ENCODE measurements at regions not wholly inside any gene's neighbourhood (a gene's known extent, or its start where the extent isn't known, plus 50 kb on each side); places are given as distances from the start of the nearest gene placed in this dataset.

DNA sequence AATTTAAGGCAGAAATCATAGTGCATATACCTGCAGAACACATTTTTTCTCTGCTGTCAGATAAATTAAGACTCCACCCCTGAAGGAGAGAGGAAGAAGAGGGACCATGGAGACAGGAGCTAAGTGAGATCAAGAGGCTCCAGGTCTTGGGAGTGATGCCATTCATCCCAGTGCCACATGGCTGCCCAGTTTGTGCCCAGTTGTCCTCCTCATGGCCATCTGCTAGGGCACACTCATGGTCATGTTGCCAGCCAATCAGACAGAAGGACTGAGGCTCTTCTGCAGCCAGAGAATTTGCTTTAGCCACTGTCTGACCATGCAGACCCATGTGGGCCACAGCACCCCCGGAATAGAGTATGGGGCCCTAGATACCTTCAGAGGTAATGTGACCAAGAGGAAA lies 270.5 kb upstream of the PROK2 start:
- no peak for DNase-seq (ENCODE audit: extremely low read depth, insufficient read length)
- no peaks in the 10 kb centered on the region for H3K27me3 ChIP-seq (replicated peaks; ENCODE audit: control insufficient read depth, insufficient read depth, low read length)
- no peaks in the 10 kb centered on the region for H3K36me3 ChIP-seq (ENCODE audit: control insufficient read depth, insufficient read depth, low read length)
- H3K4me3 ChIP-seq (replicated peaks; ENCODE audit: low read depth, low read length): no peak overlapping the region
- TF ChIP-seq, protein P1, sequence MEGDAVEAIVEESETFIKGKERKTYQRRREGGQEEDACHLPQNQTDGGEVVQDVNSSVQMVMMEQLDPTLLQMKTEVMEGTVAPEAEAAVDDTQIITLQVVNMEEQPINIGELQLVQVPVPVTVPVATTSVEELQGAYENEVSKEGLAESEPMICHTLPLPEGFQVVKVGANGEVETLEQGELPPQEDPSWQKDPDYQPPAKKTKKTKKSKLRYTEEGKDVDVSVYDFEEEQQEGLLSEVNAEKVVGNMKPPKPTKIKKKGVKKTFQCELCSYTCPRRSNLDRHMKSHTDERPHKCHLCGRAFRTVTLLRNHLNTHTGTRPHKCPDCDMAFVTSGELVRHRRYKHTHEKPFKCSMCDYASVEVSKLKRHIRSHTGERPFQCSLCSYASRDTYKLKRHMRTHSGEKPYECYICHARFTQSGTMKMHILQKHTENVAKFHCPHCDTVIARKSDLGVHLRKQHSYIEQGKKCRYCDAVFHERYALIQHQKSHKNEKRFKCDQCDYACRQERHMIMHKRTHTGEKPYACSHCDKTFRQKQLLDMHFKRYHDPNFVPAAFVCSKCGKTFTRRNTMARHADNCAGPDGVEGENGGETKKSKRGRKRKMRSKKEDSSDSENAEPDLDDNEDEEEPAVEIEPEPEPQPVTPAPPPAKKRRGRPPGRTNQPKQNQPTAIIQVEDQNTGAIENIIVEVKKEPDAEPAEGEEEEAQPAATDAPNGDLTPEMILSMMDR (IDR thresholded peaks at IDR 0.05; ENCODE audit: insufficient read depth, low read length, poor library complexity, severe bottlenecking): no peak

DNA sequence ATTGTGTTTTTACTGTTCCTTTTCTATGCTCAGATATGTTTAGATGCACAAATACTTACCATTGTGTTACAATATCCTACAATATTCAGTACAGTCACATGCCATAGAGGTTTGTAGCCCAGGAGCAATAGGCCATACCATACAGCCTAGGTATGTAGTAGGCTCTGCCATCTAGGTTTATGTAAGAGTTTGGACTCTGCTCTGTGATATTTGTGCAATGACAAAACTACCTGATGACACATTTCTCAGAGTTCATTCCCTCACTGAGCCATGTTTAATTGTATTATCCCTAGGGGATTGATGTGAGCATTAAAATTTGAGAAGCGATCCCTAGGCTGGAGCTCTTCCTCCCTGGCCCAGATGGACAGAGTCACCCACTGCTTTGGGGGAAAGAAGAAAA lies 270.0 kb upstream of the PROK2 start:
- Histone ChIP-seq H3K4me3 (replicated peaks; ENCODE audit: low read depth, low read length) (no peak overlapping the region), H3K36me3 (ENCODE audit: control insufficient read depth, insufficient read depth, low read length) (no peaks in the 10 kb centered on the region), H3K27me3 (replicated peaks; ENCODE audit: control insufficient read depth, insufficient read depth, low read length) (no peaks in the 10 kb centered on the region)
- no peak for DNase-seq (ENCODE audit: extremely low read depth, insufficient read length)
- TF ChIP-seq, protein P1 (IDR thresholded peaks at IDR 0.05; ENCODE audit: insufficient read depth, low read length, poor library complexity, severe bottlenecking): no peak

DNA sequence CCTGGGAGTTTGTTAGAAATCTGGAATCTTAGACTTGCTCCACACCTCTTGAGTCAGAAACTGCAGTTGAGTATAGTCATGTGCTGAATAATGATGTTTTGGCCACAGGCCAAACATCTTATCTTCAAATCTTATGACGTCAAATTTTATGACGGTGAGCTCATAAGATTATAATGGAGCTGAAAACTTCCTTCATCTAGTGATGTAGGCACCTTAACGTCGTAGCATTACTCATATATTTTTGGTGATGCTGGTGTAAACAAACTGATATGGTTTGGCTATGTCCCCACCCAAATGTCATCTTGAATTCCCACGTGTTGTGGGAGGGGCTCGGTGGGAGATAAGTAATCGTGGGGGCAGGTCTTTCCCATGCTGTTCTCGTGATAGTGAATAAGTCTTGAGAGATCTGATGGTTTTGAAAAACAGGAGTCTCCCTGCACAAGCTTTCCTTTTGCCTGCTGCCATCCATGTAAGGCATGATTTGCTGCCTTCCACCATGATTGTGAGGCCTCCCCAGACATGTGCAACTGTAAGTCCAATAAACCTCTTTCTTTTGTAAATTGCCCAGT lies 268.0 kb upstream of the PROK2 start:
- no peak for DNase-seq (ENCODE audit: extremely low read depth, insufficient read length)
- TF ChIP-seq, protein P1 (IDR thresholded peaks at IDR 0.05; ENCODE audit: insufficient read depth, low read length, poor library complexity, severe bottlenecking): no peak
- Histone ChIP-seq H3K27me3 (replicated peaks; ENCODE audit: control insufficient read depth, insufficient read depth, low read length) (no peaks in the 10 kb centered on the region), H3K4me3 (replicated peaks; ENCODE audit: low read depth, low read length) (no peak overlapping the region), H3K36me3 (ENCODE audit: control insufficient read depth, insufficient read depth, low read length) (no peaks in the 10 kb centered on the region)

DNA sequence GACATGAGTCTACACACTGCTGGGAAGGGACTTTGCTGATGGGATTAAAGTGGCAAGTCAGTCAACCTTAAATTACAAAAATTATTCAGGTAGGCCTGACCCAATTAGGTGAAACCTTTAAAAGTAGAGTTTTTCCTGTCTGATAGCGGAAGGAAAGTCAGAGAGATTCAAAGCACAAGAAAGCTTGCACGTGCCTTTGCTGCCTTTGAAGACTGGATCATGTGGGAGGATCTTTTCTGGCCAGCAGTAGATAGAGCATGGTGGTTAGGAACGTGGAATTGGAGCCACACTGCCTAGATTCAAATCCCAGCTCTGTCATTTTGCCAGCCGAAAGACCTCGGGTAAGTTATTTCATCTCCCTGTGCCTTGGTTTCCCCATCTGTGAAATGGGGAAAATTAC lies 265.8 kb upstream of the PROK2 start:
- H3K36me3 ChIP-seq (ENCODE audit: control insufficient read depth, insufficient read depth, low read length): no peaks in the 10 kb centered on the region
- no peak for DNase-seq (ENCODE audit: extremely low read depth, insufficient read length)
- no peaks in the 10 kb centered on the region for H3K27me3 ChIP-seq (replicated peaks; ENCODE audit: control insufficient read depth, insufficient read depth, low read length)
- no peak overlapping the region for H3K4me3 ChIP-seq (replicated peaks; ENCODE audit: low read depth, low read length)
- TF ChIP-seq, protein P1 (IDR thresholded peaks at IDR 0.05; ENCODE audit: insufficient read depth, low read length, poor library complexity, severe bottlenecking): no peak

DNA sequence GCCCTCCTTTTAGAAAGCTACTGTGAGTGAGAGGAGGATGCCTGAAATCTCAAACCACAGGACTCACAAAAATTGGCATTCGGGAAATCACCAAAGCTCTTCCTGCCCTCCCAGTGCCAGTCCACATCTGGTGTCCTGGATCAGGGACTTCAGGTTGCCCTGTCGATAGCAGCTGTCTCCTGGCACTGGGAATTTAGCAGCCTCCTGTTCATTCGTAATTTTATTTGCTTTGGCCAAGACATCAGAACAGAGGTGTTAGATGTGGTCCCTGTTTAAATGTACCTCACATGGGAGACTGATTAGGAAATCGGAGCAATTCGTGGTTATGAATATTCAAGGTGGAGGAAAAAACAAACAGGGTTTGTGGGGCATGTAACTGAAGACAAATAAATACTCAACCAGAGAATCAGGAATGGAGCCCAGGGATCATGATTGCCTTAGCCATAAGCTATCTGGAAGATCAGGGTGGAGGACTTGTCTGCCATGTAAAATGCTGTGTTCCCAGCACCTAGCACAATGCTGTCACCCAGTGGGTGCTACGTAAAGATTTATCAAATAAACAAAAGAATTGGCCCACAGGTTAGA lies 265.2 kb upstream of the PROK2 start:
- TF ChIP-seq, protein P1 (IDR thresholded peaks at IDR 0.05; ENCODE audit: insufficient read depth, low read length, poor library complexity, severe bottlenecking): peak; percentile 20
- H3K4me3 ChIP-seq (replicated peaks; ENCODE audit: low read depth, low read length): no peak overlapping the region
- DNase-seq (ENCODE audit: extremely low read depth, insufficient read length): no peak
- H3K36me3 ChIP-seq (ENCODE audit: control insufficient read depth, insufficient read depth, low read length): no peaks in the 10 kb centered on the region
- no peaks in the 10 kb centered on the region for H3K27me3 ChIP-seq (replicated peaks; ENCODE audit: control insufficient read depth, insufficient read depth, low read length)

DNA sequence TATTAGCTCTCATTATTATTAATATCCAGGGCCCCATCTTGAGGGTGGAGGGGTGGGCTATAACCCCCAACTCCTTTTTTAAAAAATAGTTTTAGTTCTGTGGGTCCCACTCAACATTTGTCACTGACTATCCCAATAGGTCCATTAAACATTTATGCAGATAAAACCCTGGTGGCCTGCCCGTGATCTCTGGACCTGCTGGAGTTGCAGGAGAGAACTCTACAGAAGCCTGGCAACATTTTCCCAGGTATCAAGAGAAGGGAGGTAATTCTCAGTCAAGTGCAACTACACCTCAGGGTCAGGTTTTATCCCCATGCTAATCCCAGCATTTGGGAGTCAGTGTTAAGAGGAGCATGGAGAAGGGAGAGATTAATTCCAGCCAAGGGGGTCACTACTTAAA lies 264.4 kb upstream of the PROK2 start:
- no peak for DNase-seq (ENCODE audit: extremely low read depth, insufficient read length)
- TF ChIP-seq, protein P1 (IDR thresholded peaks at IDR 0.05; ENCODE audit: insufficient read depth, low read length, poor library complexity, severe bottlenecking): no peak
- Histone ChIP-seq H3K36me3 (ENCODE audit: control insufficient read depth, insufficient read depth, low read length) (no peaks in the 10 kb centered on the region), H3K4me3 (replicated peaks; ENCODE audit: low read depth, low read length) (no peak overlapping the region), H3K27me3 (replicated peaks; ENCODE audit: control insufficient read depth, insufficient read depth, low read length) (no peaks in the 10 kb centered on the region)
